UCSD-AML1 (cell line): ENCODE measurements at regions not wholly inside any gene's neighbourhood (a gene's known extent, or its start where the extent isn't known, plus 50 kb on each side); places are given as distances from the start of the nearest gene placed in this dataset.

Source experiments
- DNase-seq: peaks from one replicate; lab custom pipeline; 2025; ENCODE audit not compliant: unreplicated experiment; lab: John Stamatoyannopoulos, UW

GRCh38 chr4:28354880-28355656 is 1494.4 kb downstream of the STIM2 start:
- DNase-seq, result no peak

DNA sequence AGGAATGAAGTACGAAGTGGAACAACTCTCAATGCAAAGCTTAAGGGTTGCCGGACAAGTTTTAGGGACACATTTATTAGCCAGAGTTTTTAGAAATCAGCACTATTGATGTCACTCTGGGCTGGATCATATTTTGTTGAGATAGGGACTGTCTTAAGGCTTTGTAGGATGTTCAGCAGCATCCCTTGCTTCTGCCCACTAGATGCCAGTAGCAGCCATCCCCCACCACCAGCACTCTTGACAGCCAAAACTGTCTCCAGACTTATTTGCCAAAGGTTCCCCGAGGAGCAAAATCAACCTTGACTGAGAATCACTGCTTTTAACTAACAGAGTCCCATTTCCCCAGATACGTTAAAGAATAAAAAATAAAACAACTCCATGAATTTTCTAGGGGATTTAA is 1497.3 kb downstream of the STIM2 start:
- no peak for DNase-seq

- no peak for DNase-seq
Observed at GRCh38 chr4:28358606-28359005, 1498.0 kb downstream of the STIM2 start.

- DNase-seq, result no peak
Observed at GRCh38 chr4:28360681-28361080, 1500.0 kb downstream of the STIM2 start.

DNA sequence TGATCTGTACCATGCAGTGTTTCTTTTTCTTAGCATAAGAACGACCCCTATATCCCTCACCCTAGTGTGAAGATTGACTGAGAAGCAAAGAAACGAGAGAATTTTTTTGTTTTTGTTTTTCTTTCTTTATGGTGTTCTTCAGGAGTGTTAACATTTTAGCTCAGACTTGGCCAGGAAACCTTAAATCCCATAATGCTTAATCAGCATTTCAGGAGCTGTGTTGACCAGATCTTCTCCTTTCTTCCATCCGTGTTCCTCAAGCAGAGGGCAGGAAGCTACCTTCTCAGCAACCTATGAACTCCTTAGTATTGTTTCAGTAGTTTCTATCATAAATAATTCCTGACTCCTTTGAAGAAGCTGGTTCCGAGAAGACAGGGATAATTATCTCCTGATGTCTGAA is 1501.5 kb downstream of the STIM2 start:
- no peak for DNase-seq

GRCh38 chr4:28369499-28369898 is 1508.9 kb downstream of the STIM2 start:
- DNase-seq, result no peak

GRCh38 chr4:28373191-28373590 is 1512.5 kb downstream of the STIM2 start:
- DNase-seq, result no peak

DNA sequence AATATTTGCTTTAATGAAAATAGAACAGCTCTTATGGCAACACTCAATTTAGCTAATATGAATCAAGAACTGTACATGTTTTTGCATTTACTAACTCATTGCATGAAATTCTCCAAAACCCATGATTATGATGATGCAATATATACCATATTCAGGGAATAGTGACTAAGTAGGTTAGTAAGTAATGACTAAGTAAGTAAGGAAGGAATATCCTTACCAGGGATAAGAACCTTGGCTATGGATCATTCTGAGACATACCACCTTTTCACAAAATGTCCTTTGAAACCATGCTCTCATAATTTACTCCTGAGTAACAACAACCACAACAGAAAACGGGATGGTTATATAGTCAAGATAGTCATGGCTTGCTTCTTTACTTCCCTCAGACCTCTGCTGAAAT is 1513.0 kb downstream of the STIM2 start:
- no peak for DNase-seq

DNA sequence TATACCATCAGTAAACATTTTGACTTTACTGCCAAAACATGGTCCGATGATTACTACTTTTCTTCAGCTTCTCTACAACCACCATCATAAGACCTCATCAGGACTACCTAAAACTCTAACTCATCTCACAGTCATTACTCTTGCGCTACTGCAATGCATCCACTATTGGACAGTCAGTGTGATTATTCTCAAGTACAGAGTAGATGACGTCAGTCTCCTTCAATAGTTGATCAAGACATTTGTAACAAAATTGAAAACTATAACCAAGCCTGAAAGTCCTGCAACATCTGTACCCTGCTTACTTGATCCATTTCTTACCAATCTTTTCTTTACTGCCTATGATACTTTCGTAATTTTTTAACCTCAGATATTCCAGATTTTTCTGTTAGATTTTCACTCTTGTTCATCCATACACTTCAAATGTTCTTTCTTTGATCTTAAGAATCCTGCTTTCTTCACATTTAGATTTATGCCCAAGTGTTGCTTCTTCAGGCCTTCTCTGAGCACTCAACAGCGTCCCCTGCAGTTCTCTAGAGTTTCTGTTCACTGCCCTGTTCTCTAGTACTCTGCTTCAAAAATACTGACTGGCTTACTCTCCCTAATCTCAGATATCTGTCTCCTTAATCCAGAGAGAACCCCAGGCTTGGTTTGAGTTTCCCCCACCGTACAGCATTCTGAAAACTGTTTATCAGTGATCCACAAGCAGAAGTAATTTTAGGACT is 1517.6 kb downstream of the STIM2 start:
- DNase-seq, result no peak

DNA sequence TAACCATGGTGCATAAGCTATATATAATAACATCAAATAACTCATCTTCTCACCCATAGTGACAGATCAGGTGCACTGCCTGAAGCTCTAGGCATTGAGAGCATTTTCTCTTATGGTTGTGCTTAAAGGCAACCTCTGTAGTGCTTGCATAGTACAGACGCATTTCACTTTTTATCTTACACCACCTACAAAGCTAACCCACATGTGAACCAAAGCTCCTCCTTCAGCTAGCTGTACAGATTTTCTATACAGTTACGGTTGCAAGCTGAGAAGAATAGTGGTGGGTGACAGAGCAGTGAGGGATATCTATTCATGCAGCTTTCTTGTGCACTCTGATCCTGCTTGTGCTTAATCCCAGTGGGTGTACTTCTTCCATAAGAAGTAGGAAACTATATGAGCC is 1525.2 kb downstream of the STIM2 start:
- no peak for DNase-seq

DNA sequence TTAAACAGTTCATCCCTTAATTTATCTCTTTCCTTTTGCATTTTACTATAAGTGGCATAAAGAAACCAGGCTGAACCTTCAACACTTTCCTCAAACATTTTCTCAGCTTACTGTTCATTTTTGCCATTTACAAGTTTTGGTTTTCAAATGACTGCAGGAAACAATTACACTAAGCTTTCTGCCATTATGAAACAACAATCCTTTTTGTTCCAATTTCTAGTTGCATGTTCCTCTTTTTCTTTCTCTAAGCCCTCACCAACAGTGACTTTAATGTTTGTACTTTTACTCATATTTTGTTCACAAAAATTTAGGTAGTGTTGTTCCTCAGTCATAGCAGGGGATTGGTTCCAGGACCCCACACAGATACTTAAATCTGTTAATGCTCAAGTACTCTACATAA is 1526.1 kb downstream of the STIM2 start:
- no peak for DNase-seq

- DNase-seq, result no peak
Observed at GRCh38 chr4:28388471-28388870, 1527.8 kb downstream of the STIM2 start.

DNA sequence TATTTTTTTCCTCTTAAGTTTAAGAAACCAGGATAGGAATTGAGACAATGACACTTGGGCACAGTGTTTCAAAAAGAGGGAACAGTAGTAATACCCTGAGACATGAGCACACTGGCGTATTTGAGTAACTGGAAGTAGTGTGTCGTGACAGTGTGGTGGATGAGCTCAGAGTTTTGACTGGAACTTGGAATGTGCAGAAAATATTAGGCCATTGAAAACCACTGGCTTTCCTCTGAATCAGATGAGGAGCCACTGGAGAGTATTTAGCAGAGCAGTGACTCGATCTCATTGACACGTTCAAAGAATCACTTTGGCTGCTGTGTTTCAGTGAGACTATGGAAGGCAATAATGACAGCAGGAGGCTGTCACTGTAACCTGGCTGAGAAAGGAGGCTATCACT is 1531.2 kb downstream of the STIM2 start:
- no peak for DNase-seq

DNA sequence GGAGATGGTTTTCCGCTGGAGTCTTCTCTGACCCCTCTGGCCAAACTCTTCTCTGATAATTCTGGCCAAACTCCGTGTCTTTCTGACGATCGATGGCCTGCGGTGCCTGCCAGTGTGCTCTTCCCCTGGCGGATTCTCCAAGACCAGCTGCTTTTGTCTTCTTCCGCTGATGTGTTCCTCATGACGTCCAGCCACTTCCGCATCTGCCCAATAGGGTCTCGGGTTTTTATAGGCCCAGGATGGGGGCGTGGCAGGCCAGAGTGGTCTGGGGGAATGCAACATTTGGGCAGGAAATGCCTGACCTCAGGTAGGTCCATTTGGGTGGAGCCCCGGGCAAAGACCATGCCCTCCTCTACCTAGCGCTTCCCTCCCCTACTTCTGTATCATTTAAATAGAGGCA is 1542.1 kb downstream of the STIM2 start:
- no peak for DNase-seq

DNA sequence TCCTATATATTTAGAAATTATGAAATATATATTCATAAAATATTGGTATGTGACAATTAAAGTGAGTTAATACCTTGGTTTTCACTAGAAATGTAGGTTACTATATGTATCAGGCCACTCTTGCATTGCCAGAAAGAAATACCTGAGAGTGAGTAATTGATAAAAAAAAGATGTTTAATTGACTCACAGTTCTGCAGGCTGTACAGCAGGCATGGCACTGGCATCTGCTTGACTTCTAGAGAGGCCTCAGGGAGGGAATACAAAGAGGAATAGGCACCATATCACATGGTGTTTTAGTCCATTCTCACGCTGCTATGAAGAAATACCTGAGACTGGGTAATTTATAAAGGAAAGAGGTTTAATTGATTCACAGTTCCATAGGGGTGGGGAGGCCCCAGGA is 1560.6 kb downstream of the STIM2 start:
- no peak for DNase-seq

DNA sequence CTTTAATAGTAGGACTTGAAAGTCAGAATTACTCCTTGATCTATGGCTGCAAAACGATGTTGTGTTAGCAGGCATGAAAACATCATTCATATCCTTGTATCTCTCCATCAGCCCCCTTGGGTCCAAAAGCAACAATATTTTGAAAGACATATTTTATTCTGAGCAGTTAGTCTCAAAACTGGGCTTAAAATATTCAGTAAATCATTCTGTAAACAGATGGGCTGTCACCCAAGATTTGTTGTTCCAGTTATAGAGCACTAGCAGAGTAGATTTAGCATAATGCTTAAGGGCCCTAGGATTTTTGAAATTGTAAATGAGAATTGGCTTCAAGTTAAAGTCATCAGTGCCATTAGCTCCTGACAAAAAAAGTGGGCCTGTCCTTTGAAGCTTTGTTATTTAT is 1565.6 kb downstream of the STIM2 start:
- DNase-seq, result no peak

DNA sequence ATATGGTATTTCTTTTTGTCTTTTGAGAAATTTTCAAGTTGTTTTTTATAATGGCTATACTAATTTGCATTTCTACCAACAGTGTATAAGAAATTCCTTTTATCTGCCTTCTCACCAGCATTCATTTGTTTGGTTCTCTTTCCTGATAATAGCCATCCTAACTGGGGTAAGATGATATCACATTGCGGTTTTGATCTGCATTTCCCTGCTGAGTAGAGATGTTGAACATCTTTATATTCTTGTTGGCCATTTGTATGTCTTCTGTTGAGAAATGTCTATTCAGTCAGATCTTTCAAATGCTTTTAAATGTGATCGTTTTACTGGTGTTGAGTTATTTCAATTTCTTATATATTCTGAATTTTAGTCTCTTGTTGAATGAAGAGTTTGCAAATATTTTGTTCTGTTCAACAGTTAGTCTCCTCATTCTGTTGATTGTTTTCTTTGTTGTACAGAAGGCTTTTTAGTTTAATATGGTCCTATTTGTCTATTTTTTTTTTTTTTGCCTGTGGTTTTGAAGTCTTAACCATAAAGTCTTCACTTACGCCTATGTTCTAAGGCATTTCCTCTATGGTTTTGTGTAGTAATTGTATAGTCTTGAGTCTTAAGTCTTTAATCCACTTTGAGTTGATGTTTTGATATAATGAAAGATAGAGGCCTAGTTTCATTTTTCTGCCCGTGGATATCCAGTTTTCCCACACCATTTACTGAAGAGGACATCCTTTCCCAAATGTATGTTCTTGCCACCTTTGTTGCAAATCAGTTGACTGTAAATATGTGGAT is 1566.9 kb downstream of the STIM2 start:
- DNase-seq, result no peak

GRCh38 chr4:28432348-28433025 is 1571.8 kb downstream of the STIM2 start:
- no peak for DNase-seq

DNA sequence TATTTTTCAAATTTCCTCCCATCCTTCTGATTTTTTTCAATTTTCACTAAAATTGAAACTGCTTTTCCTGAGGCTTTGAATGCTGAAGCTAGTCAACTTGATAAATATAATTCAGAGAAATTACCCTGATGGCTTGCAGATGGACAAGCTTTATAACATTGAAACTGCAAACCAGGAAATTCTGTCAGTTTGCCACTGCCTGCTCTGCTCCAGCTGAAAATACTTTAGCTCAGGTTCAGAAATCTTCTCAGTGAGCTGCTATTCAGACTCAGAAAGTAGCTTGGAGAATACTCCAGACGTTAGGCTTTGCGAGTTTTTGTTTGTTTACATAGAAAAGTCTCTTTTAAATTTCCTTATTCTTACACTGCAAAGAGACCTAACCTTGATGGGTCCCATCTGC is 1574.7 kb downstream of the STIM2 start:
- no peak for DNase-seq

GRCh38 chr4:28436191-28437080 is 1575.8 kb downstream of the STIM2 start:
- DNase-seq, result no peak
